Tibial nerve (tissue), 4 donors: ENCODE measurements at regions not wholly inside any gene's neighbourhood (a gene's known extent, or its start where the extent isn't known, plus 50 kb on each side); places are given as distances from the start of the nearest gene placed in this dataset.

Experiments used
- CTCF ChIP-seq, 5 experiments: fragments of 200-600 bp in 3 of 5; fragments of 450-650 bp in 2 of 5; sonication (generic) in 3 of 5; IDR thresholded peaks; one replicate each; pipeline ENCODE4 v1.5.1; 2016 to 2019; ENCODE audit warnings: antibody characterized with exemption in 5 of 5, mild to moderate bottlenecking in 3 of 5, moderate library complexity in 2 of 5
- EP300 ChIP-seq, 2 donors: sonication (generic); formaldehyde crosslinking; IDR thresholded peaks; one replicate each; pipeline ENCODE4 v1.6.1; 2017; ENCODE audit warnings: antibody characterized with exemption in 2 of 2, mild to moderate bottlenecking in 1 of 2
- POLR2A ChIP-seq, 2 donors: fragments of 450-650 bp; IDR thresholded peaks; one replicate each; pipeline ENCODE4 v1.6.1; 2017; ENCODE audit warnings: antibody characterized with exemption in 2 of 2, mild to moderate bottlenecking in 2 of 2, moderate library complexity in 2 of 2

- no peak for TF ChIP-seq EP300 (IDR thresholded peaks at IDR 0.05)
- no peak for TF ChIP-seq CTCF (IDR thresholded peaks at IDR 0.05)
- TF ChIP-seq POLR2A (IDR thresholded peaks at IDR 0.05), result no peak
These were observed 157.3 kb downstream of the CPEB2 start for GRCh38 chr4:15159477-15160019.
